Erythroblast (primary cell): ENCODE measurements at regions not wholly inside any gene's neighbourhood (a gene's known extent, or its start where the extent isn't known, plus 50 kb on each side); places are given as distances from the start of the nearest gene placed in this dataset.

ENCODE experiments used
- GATA1 ChIP-seq: IDR thresholded peaks from 2 replicates; pipeline ENCODE4 v1.6.1; 2011; ENCODE audit warnings: low read depth, mild to moderate bottlenecking, control low read depth, low read length, moderate library complexity
- POLR2A ChIP-seq: IDR thresholded peaks from 2 replicates; pipeline ENCODE4 v1.6.1; 2011; ENCODE audit warnings: mild to moderate bottlenecking, low read length

DNA sequence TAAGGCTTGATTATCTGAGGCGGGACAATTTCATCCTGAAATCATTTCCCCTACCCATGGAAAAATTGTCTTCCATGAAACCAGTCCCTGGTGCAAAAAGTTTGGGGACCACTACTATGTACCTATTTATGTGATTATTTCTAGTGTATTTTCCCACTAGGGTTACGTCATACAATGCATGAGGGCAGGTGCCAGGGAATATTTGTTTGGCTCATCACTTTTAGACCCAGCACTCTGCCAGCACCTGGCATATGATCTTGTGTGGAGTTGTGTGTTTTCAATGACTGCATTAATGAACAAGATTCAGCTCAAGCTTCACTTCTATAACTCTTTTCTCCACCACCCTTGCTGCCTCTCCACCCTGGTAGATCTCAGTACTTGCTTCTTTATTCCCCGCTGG, 73.3 kb upstream of the TNKS2 start:
- no peak for TF ChIP-seq POLR2A
- TF ChIP-seq GATA1: no peak
